ENCODE measurements at regions not wholly inside any gene's neighbourhood (a gene's known extent, or its start where the extent isn't known, plus 50 kb on each side); places are given as distances from the start of the nearest gene placed in this dataset.
A peak's percentile ranks its signal among the peaks of the same experiment; 100 is the strongest.

DNA sequence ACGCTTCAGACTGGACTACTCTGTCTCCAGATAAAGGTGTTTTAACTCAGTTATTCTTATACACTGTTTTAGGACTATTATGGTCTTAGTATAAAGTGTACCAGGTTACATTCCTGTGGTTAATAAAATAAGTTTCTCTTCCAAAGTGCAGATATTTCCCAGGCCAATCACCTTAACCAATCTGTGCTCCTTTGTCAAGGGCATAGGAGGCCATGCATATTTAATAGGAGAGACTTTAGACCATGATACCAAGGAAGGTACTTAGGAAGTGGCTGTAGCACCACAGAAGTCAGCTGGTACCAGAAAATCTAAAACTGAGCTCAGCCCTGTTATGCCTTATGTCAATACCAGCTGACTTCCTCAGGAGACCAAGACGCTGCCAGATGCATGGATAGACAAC lies 226.5 kb upstream of the TMEM72 start:
- Histone ChIP-seq H3K27me3 (ENCODE audit: control insufficient read depth, insufficient read depth, low read length) (no peaks in the 10 kb centered on the region), H3K36me3 (replicated peaks; ENCODE audit: control insufficient read depth, insufficient read depth, low read length) (no peaks in the 10 kb centered on the region), H3K4me3 (ENCODE audit: insufficient read depth, low read depth, low read length) (no peak overlapping the region)
- DNase-seq: no peak

DNA sequence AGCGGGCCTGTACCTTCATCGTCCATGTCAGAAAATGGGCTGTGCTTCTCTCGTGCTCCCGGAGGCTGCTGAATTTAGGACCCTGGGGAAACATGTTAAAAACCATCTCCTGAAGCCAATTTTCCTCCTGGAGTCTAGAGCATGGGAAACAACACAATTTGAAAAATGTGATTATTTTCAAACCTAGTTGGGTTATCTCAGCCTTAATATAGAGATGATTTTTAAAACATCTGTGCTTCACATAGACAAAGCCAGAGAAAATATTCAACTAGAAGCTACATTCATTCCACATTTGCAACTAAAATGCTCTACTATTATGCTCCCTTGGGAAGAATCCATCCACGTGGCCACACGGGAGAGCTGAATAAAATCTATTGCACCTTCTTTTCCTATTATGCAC lies 225.9 kb upstream of the TMEM72 start:
- DNase-seq: no peak
- no peaks in the 10 kb centered on the region for H3K36me3 ChIP-seq (replicated peaks; ENCODE audit: control insufficient read depth, insufficient read depth, low read length)
- H3K27me3 ChIP-seq (ENCODE audit: control insufficient read depth, insufficient read depth, low read length): no peaks in the 10 kb centered on the region
- H3K4me3 ChIP-seq (ENCODE audit: insufficient read depth, low read depth, low read length): no peak overlapping the region

DNA sequence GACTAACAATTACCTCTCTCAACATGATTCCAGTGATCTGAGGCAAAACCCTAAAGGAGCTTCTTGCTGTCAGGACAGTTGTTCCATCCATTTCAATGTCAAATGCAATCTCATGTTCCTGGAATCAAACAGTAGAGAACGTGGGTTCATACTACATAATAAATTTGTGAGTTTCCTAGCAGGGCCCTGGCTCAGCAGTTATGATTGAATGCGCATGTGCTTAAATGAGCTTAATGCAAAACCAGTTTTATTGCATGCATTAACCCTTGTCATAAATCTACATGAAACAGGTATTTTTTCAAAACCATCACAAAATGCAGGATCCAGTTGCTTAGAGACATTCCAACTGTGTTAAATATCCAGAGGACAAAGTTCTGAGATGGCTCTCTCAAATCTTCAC lies 225.4 kb upstream of the TMEM72 start:
- Histone ChIP-seq H3K36me3 (replicated peaks; ENCODE audit: control insufficient read depth, insufficient read depth, low read length) (no peaks in the 10 kb centered on the region), H3K27me3 (ENCODE audit: control insufficient read depth, insufficient read depth, low read length) (no peaks in the 10 kb centered on the region), H3K4me3 (ENCODE audit: insufficient read depth, low read depth, low read length) (no peak overlapping the region)
- DNase-seq: no peak

DNA sequence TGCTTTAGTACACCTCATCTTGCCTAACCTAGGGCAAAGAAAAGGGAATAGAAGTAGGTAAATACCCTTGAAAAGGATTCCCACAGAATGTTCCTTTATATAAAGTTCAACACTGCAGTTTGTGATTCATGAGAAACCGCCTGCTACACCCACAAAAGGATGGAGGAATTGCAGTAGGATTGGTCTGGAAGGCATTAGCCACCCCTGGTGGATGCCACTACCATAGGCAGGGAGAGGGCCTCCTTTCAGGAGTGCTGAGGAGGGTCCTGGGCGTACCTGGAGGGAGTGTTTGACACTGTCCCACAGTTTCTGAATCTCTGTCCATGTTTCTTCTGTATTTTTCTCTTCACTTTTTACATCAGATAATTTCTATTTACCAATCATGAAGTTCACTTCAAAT lies 221.8 kb upstream of the TMEM72 start:
- Histone ChIP-seq H3K27me3 (ENCODE audit: control insufficient read depth, insufficient read depth, low read length) (no peaks in the 10 kb centered on the region), H3K36me3 (replicated peaks; ENCODE audit: control insufficient read depth, insufficient read depth, low read length) (no peaks in the 10 kb centered on the region), H3K4me3 (ENCODE audit: insufficient read depth, low read depth, low read length) (no peak overlapping the region)
- peak; percentile 58 for DNase-seq

DNA sequence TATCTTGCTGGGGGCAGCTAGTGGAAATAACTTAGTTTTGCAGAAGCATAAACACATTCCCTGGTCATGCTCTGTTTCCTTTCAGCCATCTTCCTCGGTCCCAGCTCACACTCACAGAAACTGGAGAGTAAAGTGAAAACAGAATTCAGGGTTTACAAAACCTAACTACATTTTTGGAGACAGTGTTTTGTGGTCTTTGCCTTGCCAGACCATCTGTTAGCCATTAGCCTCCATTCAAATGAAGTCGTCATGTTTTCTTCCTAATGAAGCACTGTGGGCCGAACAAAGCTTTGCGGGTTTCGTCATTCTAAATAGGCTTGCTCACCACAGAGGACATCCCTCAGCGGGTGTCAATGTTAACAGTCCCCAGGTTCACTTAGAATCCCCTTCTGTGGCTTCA lies 214.6 kb upstream of the TMEM72 start:
- H3K36me3 ChIP-seq (replicated peaks; ENCODE audit: control insufficient read depth, insufficient read depth, low read length): no peaks in the 10 kb centered on the region
- DNase-seq: no peak
- no peaks in the 10 kb centered on the region for H3K27me3 ChIP-seq (ENCODE audit: control insufficient read depth, insufficient read depth, low read length)
- no peak overlapping the region for H3K4me3 ChIP-seq (ENCODE audit: insufficient read depth, low read depth, low read length)

DNA sequence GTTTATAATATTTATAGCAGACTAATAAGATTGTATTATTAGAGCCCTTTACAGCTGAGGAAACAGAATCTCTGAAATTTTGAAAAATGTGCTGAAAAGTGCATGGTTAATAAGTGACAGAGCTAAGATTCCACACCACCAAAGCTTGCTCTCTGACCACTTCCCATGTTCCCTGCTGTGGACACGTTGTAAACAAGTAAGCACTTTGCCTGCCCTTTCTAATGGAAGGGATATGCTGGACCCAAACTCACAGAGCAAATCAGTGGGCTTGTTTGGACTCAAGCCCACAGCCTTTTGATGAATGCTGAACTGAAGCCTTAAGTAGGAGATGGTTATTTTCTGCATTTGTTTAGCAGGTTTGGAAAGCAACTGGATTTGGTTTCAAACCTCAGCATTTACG lies 214.0 kb upstream of the TMEM72 start:
- no peak overlapping the region for H3K4me3 ChIP-seq (ENCODE audit: insufficient read depth, low read depth, low read length)
- no peak for DNase-seq
- H3K36me3 ChIP-seq (replicated peaks; ENCODE audit: control insufficient read depth, insufficient read depth, low read length): no peaks in the 10 kb centered on the region
- H3K27me3 ChIP-seq (ENCODE audit: control insufficient read depth, insufficient read depth, low read length): no peaks in the 10 kb centered on the region

DNA sequence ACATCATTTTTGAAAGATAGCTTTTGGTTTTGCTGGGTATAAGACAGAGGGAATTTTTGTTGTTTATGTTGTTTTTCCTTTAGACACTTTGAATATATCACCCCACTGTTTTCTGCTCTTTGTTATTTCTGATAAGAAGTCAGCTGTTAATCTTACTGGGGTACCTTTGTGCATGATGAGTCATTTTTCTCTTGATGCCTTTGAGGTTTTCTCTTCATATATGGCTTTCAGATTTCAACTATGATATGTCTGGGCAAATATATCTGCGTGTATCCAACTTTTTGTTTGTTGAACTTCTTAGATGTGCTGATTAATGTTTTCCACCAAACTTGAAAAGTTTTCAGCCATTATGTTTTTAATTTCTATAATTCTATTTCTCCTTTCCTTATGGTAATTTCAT lies 208.6 kb upstream of the TMEM72 start:
- Histone ChIP-seq H3K4me3 (ENCODE audit: insufficient read depth, low read depth, low read length) (no peak overlapping the region), H3K27me3 (ENCODE audit: control insufficient read depth, insufficient read depth, low read length) (no peaks in the 10 kb centered on the region), H3K36me3 (replicated peaks; ENCODE audit: control insufficient read depth, insufficient read depth, low read length) (no peaks in the 10 kb centered on the region)
- DNase-seq: no peak

DNA sequence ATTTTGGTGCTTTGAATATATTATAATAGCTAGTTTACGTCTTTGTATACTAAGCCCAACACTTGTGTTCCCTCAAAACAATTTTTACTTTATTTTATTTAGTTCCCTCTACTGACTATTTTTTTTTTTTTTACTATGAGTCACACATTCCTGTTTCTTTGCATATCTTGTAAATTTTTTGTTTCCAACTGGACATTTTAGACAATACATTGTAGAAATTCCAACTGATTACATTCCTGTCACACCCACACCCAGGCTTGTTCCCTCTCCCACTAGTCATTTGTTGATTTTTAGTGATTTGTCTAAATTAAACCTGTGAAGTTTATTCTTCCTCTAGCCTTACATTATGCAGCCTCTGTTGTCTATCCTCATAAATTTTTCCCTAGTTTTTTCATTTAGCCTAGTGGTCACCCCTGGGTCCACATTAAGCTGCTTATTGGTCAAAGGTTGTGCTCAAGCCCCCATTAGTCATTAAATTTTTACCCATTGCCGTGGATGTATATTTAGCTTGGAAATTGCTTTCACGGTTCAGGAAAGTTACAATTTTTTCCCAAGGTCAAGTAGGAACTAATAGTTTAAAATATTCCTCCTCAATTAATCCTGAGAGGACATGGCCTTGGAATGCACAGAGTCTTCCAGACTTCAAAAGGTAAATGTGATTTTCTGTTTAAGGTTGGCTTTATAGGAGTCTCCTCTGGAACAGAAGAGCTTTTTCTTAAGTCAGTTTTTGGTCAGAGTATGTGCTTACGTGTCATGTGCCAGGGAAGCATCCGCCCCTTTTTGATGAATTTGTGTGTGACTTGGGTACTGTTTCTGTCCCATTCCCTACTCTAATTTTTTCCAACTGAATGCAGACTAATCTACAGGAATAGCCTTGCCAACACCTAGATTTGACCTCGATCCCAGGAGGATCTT lies 207.6 kb upstream of the TMEM72 start:
- DNase-seq: no peak
- Histone ChIP-seq H3K4me3 (ENCODE audit: insufficient read depth, low read depth, low read length) (no peak overlapping the region), H3K36me3 (replicated peaks; ENCODE audit: control insufficient read depth, insufficient read depth, low read length) (no peaks in the 10 kb centered on the region), H3K27me3 (ENCODE audit: control insufficient read depth, insufficient read depth, low read length) (no peaks in the 10 kb centered on the region)

DNA sequence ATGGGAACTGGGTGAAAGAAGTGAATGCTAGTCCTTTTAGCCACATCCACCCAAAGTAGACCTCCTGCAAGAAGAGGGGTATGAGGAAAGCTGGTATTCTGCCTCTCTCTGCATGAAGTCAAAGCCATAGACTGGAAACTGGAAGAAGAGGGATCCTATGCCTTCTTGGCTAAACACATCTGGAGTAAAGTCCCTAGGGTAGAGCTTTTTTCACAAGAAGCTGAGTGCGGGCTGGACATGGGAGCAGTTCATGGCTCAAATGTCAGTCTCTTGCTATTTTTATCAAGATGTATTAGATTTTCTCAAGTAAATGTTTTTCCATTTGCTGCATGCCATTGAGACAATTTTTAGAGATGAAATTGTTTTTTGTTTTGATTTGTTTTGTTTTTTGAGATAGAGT lies 206.5 kb upstream of the TMEM72 start:
- Histone ChIP-seq H3K4me3 (ENCODE audit: insufficient read depth, low read depth, low read length) (no peak overlapping the region), H3K27me3 (ENCODE audit: control insufficient read depth, insufficient read depth, low read length) (no peaks in the 10 kb centered on the region), H3K36me3 (replicated peaks; ENCODE audit: control insufficient read depth, insufficient read depth, low read length) (no peaks in the 10 kb centered on the region)
- no peak for DNase-seq

DNA sequence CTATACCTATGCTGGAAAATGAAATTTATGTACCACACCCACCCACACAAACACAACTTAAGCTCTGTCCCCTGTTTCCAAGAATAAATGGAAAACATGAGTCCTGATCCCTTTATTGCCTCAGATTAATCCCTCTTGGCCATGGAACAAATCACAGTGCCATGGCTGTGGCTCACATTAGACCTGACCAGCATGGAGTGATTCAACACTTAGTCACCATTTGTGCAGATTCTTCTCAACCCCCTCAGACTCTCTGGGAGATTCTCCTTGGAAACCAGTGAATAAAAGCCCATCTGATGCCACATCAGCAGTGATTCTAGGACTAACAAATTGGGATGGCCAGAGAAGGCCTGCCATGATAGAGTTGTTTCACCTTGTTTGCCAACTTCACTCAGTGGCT lies 204.4 kb upstream of the TMEM72 start:
- no peaks in the 10 kb centered on the region for H3K27me3 ChIP-seq (ENCODE audit: control insufficient read depth, insufficient read depth, low read length)
- H3K36me3 ChIP-seq (replicated peaks; ENCODE audit: control insufficient read depth, insufficient read depth, low read length): no peaks in the 10 kb centered on the region
- DNase-seq: no peak
- H3K4me3 ChIP-seq (ENCODE audit: insufficient read depth, low read depth, low read length): no peak overlapping the region

DNA sequence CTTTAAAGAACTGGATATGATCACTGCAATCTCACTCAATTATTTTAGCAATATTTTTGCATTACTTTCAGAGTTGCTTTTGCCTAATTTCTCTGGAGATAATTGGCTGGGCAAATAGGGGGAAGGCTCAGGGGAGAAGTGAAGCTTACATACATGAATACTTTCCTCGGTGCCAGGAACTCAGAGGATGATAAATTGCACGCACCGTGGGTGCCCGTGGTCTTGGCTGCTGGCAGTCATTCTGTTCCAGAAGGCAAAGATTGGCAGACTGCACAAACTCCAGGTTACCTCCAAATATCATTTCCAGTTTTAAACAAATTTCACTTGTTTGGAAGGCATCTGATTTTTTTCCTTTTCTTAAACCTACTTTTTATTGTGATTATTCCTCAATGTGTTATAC lies 197.8 kb upstream of the TMEM72 start:
- no peaks in the 10 kb centered on the region for H3K36me3 ChIP-seq (replicated peaks; ENCODE audit: control insufficient read depth, insufficient read depth, low read length)
- DNase-seq: no peak
- H3K4me3 ChIP-seq (ENCODE audit: insufficient read depth, low read depth, low read length): no peak overlapping the region
- H3K27me3 ChIP-seq (ENCODE audit: control insufficient read depth, insufficient read depth, low read length): no peaks in the 10 kb centered on the region

DNA sequence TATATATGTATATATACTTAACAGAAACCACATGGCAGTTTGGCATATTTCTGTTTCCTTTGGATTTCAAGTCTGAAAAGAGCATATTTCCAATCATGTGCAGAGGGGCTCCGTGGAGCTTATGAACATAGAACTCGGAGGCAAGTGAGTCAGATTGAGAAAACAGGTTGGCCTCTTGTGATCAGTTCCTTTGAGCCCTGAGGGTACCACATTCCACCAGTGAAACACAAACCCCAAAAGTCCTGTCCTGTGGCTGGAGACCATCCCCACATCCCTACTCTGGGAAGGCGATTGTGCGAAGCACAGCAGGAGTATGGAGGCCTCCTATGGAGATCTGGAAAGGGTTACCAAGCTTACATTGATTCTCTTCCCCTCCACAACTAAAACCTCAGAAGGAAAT lies 196.7 kb upstream of the TMEM72 start:
- Histone ChIP-seq H3K36me3 (replicated peaks; ENCODE audit: control insufficient read depth, insufficient read depth, low read length) (no peaks in the 10 kb centered on the region), H3K27me3 (ENCODE audit: control insufficient read depth, insufficient read depth, low read length) (no peaks in the 10 kb centered on the region), H3K4me3 (ENCODE audit: insufficient read depth, low read depth, low read length) (no peak overlapping the region)
- no peak for DNase-seq

DNA sequence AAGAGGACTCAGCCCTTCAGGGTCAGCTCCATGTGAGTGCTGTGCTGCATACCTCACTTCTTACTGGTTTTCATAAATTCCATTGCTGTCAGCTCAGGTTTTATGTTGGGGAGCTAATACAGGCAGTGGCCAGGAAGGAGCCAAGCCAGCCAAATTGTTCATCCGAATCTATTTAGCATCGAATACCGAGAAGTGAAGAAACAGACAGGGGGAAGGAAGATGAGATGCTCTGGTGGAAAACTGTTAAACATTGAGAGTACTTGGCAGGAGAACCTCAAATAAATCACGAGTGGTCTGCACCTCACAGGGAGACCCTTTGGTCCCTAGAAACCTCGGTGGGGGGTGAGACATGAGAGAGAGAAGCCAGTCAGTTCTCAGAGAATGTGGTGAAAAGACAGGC lies 196.0 kb upstream of the TMEM72 start:
- no peaks in the 10 kb centered on the region for H3K27me3 ChIP-seq (ENCODE audit: control insufficient read depth, insufficient read depth, low read length)
- no peaks in the 10 kb centered on the region for H3K36me3 ChIP-seq (replicated peaks; ENCODE audit: control insufficient read depth, insufficient read depth, low read length)
- H3K4me3 ChIP-seq (ENCODE audit: insufficient read depth, low read depth, low read length): no peak overlapping the region
- no peak for DNase-seq

DNA sequence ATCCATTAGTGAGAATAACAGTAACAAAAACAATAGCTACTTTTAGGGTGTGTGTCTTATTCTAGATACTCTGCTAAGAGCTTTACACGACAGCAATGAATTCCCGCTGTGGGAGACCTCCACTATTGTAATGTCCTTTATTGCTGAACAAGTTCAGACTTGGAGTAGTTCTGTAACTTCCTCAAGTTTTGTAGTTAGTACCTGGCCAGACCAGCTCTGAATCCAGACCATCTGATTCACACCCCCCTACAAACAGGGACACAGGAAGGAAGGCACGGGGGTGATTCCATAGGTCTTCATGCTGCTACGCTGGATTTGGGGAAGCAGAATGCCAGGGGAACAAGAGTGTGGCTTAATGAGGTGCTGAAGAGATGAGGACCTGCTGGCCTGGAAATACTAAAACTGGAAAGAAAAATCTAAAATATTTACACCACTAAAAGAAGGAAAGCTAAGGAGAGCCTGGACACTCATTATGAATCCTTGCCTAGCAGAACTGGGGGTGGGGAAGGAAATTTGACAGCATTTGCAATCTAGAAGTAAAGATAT lies 194.6 kb upstream of the TMEM72 start:
- DNase-seq: no peak
- Histone ChIP-seq H3K27me3 (ENCODE audit: control insufficient read depth, insufficient read depth, low read length) (no peaks in the 10 kb centered on the region), H3K36me3 (replicated peaks; ENCODE audit: control insufficient read depth, insufficient read depth, low read length) (no peaks in the 10 kb centered on the region), H3K4me3 (ENCODE audit: insufficient read depth, low read depth, low read length) (no peak overlapping the region)

DNA sequence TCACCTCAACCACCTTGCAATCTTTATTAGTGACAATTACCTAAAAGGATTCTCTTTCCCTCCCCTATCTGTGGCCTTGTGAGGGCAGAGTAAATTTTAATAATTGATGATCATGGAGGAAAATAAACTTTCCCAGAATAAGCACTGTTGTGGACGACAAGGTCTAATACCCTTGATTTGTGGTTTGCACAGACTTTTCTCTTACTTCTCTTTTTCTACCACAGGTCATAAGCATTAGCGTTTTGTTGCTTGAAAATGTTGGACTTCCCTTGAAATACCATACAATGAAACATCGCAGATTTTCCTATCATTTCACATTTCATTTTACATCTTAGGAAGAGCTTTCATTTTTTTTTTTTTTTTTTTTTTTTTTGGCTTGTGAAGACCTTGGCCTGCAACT lies 188.1 kb upstream of the TMEM72 start:
- Histone ChIP-seq H3K36me3 (replicated peaks; ENCODE audit: control insufficient read depth, insufficient read depth, low read length) (no peaks in the 10 kb centered on the region), H3K27me3 (ENCODE audit: control insufficient read depth, insufficient read depth, low read length) (no peaks in the 10 kb centered on the region), H3K4me3 (ENCODE audit: insufficient read depth, low read depth, low read length) (no peak overlapping the region)
- DNase-seq: no peak
